ENCODE measurements at regions not wholly inside any gene's neighbourhood (a gene's known extent, or its start where the extent isn't known, plus 50 kb on each side); places are given as distances from the start of the nearest gene placed in this dataset.
"Not testable (repeated sequence)": the region's sequence is repeated elsewhere in the genome, so short reads cannot be mapped to it uniquely, and the experiment has no call there.

- not testable (repeated sequence) for H3K36me3 Mint-ChIP-seq; DNase-seq (ENCODE audit: extremely low spot score, unreplicated experiment); H3K4me1 Mint-ChIP-seq (ENCODE audit: unreplicated experiment); H3K4me3 Mint-ChIP-seq; H3K9me3 Mint-ChIP-seq; H3K27ac Mint-ChIP-seq; H3K27me3 Mint-ChIP-seq
Observed at GRCh38 chr13:18322821-18323220, 858.8 kb downstream of the TUBA3C start.

- not testable (repeated sequence) for H3K27me3 Mint-ChIP-seq; H3K36me3 Mint-ChIP-seq; H3K27ac Mint-ChIP-seq; H3K4me3 Mint-ChIP-seq; DNase-seq (ENCODE audit: extremely low spot score, unreplicated experiment); H3K4me1 Mint-ChIP-seq (ENCODE audit: unreplicated experiment); H3K9me3 Mint-ChIP-seq
Observed at GRCh38 chr13:18319653-18320052, 862.0 kb downstream of the TUBA3C start.

GRCh38 chr13:18303240-18303813, 878.3 kb downstream of the TUBA3C start:
- H3K27me3 Mint-ChIP-seq; H3K9me3 Mint-ChIP-seq; H3K27ac Mint-ChIP-seq; H3K4me3 Mint-ChIP-seq; H3K4me1 Mint-ChIP-seq (ENCODE audit: unreplicated experiment); DNase-seq (ENCODE audit: extremely low spot score, unreplicated experiment); H3K36me3 Mint-ChIP-seq: not testable (repeated sequence)

GRCh38 chr13:18300968-18301367, 880.7 kb downstream of the TUBA3C start:
- not testable (repeated sequence) for H3K4me1 Mint-ChIP-seq (ENCODE audit: unreplicated experiment); H3K27ac Mint-ChIP-seq; H3K27me3 Mint-ChIP-seq; H3K4me3 Mint-ChIP-seq; H3K9me3 Mint-ChIP-seq; DNase-seq (ENCODE audit: extremely low spot score, unreplicated experiment); H3K36me3 Mint-ChIP-seq

GRCh38 chr13:18297359-18297758, 884.3 kb downstream of the TUBA3C start:
- H3K4me1 Mint-ChIP-seq (ENCODE audit: unreplicated experiment); DNase-seq (ENCODE audit: extremely low spot score, unreplicated experiment); H3K36me3 Mint-ChIP-seq; H3K9me3 Mint-ChIP-seq; H3K4me3 Mint-ChIP-seq; H3K27ac Mint-ChIP-seq; H3K27me3 Mint-ChIP-seq: not testable (repeated sequence)

GRCh38 chr13:18296617-18297016, 885.0 kb downstream of the TUBA3C start:
- not testable (repeated sequence) for H3K27ac Mint-ChIP-seq; H3K4me1 Mint-ChIP-seq (ENCODE audit: unreplicated experiment); H3K4me3 Mint-ChIP-seq; DNase-seq (ENCODE audit: extremely low spot score, unreplicated experiment); H3K36me3 Mint-ChIP-seq; H3K9me3 Mint-ChIP-seq; H3K27me3 Mint-ChIP-seq

GRCh38 chr13:18294311-18294710, 887.3 kb downstream of the TUBA3C start:
- H3K36me3 Mint-ChIP-seq; H3K4me3 Mint-ChIP-seq; H3K9me3 Mint-ChIP-seq; H3K4me1 Mint-ChIP-seq (ENCODE audit: unreplicated experiment); DNase-seq (ENCODE audit: extremely low spot score, unreplicated experiment); H3K27ac Mint-ChIP-seq; H3K27me3 Mint-ChIP-seq: not testable (repeated sequence)

- not testable (repeated sequence) for H3K9me3 Mint-ChIP-seq; H3K36me3 Mint-ChIP-seq; H3K4me1 Mint-ChIP-seq (ENCODE audit: unreplicated experiment); DNase-seq (ENCODE audit: extremely low spot score, unreplicated experiment); H3K4me3 Mint-ChIP-seq; H3K27ac Mint-ChIP-seq; H3K27me3 Mint-ChIP-seq
Observed at GRCh38 chr13:18286848-18287247, 894.8 kb downstream of the TUBA3C start.

GRCh38 chr13:18285663-18286062, 896.0 kb downstream of the TUBA3C start:
- not testable (repeated sequence) for H3K4me1 Mint-ChIP-seq (ENCODE audit: unreplicated experiment); H3K27me3 Mint-ChIP-seq; H3K27ac Mint-ChIP-seq; H3K36me3 Mint-ChIP-seq; DNase-seq (ENCODE audit: extremely low spot score, unreplicated experiment); H3K4me3 Mint-ChIP-seq; H3K9me3 Mint-ChIP-seq

- H3K4me1 Mint-ChIP-seq (ENCODE audit: unreplicated experiment); H3K36me3 Mint-ChIP-seq; H3K27me3 Mint-ChIP-seq; DNase-seq (ENCODE audit: extremely low spot score, unreplicated experiment); H3K27ac Mint-ChIP-seq; H3K4me3 Mint-ChIP-seq; H3K9me3 Mint-ChIP-seq: not testable (repeated sequence)
Observed at GRCh38 chr13:18284040-18284439, 897.6 kb downstream of the TUBA3C start.

- not testable (repeated sequence) for DNase-seq (ENCODE audit: extremely low spot score, unreplicated experiment); H3K4me3 Mint-ChIP-seq; H3K27me3 Mint-ChIP-seq; H3K9me3 Mint-ChIP-seq; H3K27ac Mint-ChIP-seq; H3K36me3 Mint-ChIP-seq; H3K4me1 Mint-ChIP-seq (ENCODE audit: unreplicated experiment)
Observed at GRCh38 chr13:18281829-18282597, 899.6 kb downstream of the TUBA3C start.

- H3K4me3 Mint-ChIP-seq; H3K27me3 Mint-ChIP-seq; DNase-seq (ENCODE audit: extremely low spot score, unreplicated experiment); H3K27ac Mint-ChIP-seq; H3K9me3 Mint-ChIP-seq; H3K36me3 Mint-ChIP-seq; H3K4me1 Mint-ChIP-seq (ENCODE audit: unreplicated experiment): not testable (repeated sequence)
Observed at GRCh38 chr13:18280904-18281828, 900.5 kb downstream of the TUBA3C start.

GRCh38 chr13:18279971-18280370, 901.7 kb downstream of the TUBA3C start:
- H3K27me3 Mint-ChIP-seq; H3K9me3 Mint-ChIP-seq; H3K4me1 Mint-ChIP-seq (ENCODE audit: unreplicated experiment); H3K36me3 Mint-ChIP-seq; H3K27ac Mint-ChIP-seq; H3K4me3 Mint-ChIP-seq; DNase-seq (ENCODE audit: extremely low spot score, unreplicated experiment): not testable (repeated sequence)

GRCh38 chr13:18277372-18277771, 904.3 kb downstream of the TUBA3C start:
- not testable (repeated sequence) for H3K27me3 Mint-ChIP-seq; H3K36me3 Mint-ChIP-seq; H3K4me1 Mint-ChIP-seq (ENCODE audit: unreplicated experiment); H3K4me3 Mint-ChIP-seq; H3K9me3 Mint-ChIP-seq; DNase-seq (ENCODE audit: extremely low spot score, unreplicated experiment); H3K27ac Mint-ChIP-seq
